Stimulated activated CD8-positive, alpha-beta memory T cell treated with anti-CD3 and anti-CD28 coated beads, Interleukin-7, amount 100 ng/mL, for 1 hour (primary cell): ENCODE measurements at regions not wholly inside any gene's neighbourhood (a gene's known extent, or its start where the extent isn't known, plus 50 kb on each side); places are given as distances from the start of the nearest gene placed in this dataset.
"Not testable (repeated sequence)": the region's sequence is repeated elsewhere in the genome, so short reads cannot be mapped to it uniquely, and the experiment has no call there.

Experiments used
- DNase-seq, 2 donors: peaks; one replicate each; pipeline ENCODE4 v3.0.0-alpha.2; 2020; ENCODE audit warnings: low read depth in 2 of 2

DNA sequence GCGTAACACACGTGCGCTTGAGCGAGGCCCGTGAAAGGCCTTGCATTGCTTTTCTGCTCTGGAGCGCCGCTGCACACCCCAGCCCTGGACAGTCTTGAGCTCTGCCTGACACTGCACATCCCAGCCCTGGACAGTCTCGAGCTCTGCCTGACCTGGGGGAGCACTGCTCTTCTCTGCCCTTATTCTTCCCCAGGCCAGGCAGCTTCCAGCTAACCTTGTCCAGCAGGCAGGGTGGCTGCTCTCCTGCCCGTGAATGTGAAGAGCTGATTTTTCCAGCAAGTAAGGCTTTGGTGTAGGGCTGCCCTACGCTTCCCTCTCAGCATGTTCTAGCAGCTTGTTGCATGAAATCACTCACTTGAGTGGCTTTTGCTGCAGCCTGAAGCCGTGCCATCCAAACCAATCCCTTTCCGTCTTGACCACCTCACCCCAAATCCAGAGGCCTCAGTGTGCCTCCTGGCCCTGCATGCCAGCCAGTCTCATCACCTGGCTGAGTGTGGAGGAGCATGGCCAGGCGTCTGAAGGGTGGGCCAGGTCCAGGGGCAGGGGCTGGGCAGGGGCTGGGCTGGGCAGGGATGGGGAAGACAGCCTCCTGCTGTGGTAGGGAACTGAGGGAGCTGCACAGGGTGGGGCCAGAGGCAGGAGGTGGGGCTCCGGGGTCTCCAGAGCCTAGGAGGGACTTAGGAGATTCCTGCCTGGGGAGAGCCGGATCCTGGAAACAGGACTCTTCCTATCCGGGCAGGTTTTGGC lies 89.5 kb upstream of the B3GAT1 start:
- no peak for DNase-seq

DNA sequence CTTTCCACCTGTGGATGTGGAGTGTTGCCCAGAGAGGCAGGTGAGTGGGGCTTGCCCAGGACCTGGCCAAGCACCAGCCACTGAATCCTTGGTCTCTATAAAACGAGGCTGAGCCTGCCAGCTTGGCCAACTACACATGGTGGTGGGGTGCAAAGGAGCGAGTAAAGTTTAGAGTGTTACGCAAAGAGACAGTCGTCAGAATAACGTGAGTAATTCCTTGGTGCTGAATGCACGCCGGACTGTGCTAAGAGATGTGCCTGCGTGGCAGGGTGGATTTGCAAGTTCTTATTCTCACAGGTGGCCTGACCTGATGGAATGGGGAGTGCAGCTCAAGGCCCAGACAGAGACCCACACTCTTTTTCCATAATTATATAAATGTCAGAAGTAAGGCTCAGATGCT lies 88.6 kb upstream of the B3GAT1 start:
- no peak for DNase-seq

DNA sequence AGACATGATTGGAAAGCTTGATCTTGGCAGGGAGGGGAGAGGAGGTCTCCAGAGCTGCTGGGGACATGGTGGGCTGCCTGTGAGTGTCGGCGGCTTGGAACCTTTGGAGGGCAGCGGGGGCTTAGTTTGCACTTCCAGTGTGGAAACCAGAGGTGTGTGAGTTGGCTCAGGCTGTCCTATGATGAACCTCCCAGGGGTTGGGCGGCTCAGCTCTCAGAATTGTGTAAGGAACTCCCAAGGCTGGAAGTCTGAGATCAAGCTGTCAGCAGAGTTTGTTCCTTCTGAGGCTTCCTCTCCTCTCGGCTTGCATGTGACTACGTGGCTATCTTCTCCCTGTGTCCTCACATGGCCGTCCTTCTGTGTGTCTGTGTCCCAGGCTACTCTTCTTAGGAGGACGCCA lies 87.9 kb upstream of the B3GAT1 start:
- DNase-seq, result no peak

DNA sequence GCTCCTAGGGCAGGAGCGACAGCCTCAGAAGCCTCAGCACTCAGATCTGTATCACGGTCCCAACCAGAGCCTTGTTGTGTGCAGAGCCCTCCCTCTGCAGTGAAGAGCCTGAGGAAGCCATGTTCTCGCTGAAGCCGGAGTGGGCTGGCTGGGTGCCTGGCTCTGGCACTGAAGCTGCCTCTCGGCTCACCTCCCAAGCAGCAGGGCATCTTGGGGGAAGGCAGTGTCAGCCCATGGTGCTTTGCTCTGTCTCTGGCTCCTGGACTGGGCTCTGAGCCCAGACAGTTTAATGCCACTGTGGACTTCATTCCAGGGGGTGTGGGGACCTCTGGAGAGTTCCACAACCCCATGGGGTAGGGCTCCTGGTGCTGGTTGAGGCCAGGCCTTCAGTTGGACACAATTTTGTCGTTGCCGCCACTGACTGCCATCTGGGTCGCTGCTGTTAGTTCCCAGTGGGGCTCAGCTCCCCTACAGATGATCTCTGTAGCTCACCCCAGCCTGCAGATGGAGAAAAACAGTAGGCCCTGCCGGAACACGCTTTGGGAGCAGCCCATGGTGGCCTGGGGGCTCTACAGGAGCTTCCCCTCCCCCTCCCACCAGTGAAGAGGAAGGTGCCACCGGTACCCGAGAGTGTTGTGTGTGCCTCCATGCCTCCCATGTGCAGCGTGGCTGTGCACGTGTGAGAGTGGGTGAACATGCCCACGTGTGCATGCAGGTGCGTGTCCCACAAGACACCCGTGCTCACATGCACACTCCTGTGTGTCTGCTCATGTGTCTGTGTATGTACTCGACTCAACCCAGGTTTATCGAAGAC lies 86.5 kb upstream of the B3GAT1 start:
- no peak for DNase-seq

DNA sequence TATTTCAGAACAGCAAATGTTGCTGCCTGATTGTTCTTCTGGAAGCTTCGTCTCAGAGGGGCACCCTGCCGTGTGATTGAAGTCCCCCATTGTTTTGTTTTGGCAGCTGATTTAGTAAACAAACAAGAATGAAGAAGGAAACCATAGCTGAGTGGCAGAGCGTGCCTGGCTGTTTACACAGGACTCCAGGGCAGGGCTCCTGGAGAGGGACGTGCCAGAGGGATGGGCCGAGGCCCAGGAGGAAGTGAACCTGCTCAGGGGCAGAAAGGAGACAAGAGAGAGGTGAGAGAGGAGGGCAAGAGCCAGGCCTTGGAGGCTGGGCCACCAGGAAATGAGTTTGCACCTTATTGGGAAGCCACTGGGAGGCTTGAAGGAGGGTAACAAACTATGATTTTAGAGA lies 85.5 kb upstream of the B3GAT1 start:
- DNase-seq, result no peak

DNA sequence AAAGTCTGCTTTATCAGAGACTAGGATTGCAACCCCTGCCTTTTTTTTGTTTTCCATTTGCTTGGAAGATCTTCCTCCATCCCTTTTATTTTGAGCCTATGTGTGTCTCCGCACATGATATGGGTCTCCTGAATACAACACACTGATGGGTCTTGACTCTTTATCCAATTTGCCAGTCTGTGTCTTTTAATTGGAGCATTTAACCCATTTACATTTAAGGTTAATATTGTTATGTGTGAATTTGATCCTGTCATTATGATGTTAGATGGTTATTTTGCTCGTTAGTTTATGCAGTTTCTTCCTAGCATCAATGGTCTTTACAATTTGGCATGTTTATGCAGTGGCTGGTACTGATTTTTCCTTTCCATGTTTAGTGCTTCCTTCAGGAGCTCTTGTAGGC lies 84.0 kb upstream of the B3GAT1 start:
- DNase-seq, result not testable (repeated sequence)

DNA sequence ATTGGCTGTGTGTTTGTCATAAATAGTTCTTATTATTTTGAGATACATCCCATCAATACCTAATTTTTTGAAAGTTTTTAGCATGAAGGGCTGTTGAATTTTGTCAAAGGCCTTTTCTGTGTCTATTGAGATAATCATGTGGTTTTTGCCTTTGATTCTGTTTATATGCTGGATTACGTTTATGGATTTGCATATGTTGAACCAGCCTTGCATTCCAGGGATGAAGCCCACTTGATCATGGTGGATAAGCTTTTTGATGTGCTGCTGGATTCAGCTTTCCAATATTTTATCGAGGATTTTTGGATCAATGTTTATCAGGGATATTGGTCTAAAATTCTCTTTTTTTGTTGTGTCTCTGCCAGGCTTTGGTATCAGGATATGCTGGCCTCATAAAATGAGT lies 82.4 kb upstream of the B3GAT1 start:
- DNase-seq, result not testable (repeated sequence)

DNA sequence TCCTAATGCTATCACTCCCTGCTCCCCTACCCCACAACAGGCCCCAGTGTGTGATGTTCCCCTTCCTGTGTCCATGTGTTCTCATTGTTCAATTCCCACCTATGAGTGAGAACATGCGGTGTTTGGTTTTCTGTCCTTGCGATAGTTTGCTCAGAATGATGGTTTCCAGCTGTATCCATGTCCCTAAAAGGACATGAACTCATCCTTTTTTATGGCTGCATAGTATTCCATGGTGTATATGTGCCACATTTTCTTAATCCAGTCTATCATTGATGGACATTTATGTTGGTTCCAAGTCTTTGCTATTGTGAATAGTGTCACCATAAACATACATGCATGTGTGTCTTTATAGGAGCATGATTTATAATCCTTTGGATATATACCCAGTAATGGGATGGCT lies 80.4 kb upstream of the B3GAT1 start:
- not testable (repeated sequence) for DNase-seq

DNA sequence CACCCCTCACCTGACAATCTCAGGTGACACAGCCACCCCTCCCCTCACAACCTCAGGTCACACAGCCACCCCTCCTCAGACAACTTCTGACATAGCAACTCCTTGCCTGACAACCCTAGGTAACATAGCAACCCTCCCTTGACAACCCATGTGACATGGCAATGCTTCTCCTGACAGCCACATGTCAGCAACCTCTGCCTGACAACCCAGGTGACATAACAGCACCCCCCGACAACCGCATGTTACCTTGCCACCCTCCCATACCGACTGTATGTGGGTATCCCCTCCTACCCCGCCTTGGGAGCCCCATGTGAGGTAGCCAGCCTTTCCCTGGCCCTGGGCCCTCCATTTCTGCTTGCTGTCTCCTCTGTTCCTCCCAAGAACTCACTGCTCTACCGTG lies 77.7 kb upstream of the B3GAT1 start:
- DNase-seq, result no peak

DNA sequence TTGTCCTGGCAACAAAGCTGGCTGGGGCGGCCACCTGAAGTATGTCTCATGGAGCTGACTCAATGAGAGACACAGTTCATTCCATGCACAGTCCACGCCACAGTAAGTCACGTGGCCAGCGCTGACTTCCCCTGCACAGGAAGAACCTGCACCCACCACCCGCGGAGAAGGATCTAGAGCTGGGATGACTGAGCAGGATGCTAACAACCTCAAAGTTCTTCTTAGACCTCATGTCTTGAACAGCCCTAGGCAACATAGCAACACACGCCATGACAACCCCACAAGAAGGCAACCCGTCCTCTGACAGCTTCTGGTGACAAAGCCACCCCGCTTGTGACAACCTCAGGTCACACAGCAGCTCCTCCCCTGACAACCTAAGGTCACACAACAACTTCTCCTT lies 76.9 kb upstream of the B3GAT1 start:
- no peak for DNase-seq

DNA sequence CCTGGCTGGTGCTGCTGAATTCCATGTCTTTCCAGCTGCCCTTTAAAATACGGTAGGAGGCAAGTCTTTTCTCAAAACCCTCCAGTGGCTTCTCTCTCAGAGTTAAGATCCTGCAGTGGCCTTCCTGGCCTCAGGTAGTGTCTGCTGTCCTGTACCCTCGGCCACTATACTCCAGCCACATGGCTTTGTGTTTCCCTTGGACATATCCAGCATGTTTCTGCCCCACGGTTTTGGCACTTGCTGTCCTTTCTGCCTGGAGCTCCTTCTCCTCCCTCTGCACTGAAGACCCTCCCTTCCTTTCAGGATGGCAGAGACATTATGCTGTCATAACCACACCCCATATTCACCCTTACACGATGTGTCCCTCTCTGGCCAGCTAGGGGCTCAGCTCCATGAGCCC lies 76.5 kb upstream of the B3GAT1 start:
- DNase-seq, result no peak

DNA sequence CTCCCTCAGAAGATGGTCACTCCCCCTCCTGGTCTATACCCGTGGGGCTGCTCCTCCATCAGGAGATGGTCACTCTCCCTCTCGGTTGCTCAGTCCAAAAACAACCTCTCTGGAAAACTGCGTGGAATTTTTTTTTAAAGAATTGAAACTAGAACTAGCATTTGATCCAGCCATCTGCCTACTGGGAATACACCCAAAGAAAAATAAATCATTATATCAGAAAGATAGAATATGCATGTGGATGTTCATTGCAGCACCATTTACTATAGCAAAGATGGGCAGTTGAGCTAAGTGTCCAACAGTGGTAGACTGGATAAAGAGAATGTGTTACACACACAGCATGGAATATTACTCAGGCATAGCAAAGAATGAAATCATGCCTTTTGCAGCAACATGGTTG lies 75.7 kb upstream of the B3GAT1 start:
- no peak for DNase-seq

DNA sequence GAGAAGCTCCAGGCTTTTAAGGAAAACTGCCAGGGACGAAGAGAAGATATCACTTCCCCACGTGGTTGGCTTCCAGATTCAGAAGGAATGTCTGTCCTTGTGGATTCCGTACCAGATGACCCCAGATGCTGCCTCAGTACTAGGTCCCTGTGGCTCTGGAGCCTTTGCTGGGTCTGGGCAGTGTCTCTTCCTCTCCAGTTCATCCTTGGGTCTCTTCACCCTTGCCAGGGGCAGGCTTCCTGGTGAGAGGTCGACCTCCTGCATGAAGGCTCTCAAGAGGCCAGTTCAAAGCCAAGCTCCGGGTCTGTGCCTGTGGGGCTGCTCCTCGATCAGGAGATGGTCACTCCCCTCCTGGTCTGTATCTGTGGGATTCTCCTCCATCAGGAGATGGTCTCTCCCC lies 74.7 kb upstream of the B3GAT1 start:
- DNase-seq, result no peak

DNA sequence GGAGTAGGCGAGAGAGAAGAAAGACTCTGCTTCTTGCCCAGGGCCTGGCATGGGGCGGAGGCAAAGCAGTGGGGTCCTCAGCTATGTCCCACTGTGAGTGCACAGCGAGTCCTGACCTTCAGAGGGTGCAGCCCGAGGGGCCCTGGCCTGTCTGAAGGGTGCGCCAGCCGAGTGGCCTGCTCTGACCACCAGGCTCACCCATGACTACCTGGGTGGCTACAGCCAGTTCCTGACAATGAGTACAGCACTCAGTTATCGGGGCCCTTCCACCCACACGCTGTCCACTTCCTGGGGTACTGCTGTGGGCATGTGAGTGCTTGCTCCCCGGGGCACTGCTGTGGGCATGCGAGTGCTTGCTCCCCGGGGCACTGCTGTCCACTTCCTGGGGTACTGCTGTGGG lies 74.1 kb upstream of the B3GAT1 start:
- DNase-seq, result no peak

DNA sequence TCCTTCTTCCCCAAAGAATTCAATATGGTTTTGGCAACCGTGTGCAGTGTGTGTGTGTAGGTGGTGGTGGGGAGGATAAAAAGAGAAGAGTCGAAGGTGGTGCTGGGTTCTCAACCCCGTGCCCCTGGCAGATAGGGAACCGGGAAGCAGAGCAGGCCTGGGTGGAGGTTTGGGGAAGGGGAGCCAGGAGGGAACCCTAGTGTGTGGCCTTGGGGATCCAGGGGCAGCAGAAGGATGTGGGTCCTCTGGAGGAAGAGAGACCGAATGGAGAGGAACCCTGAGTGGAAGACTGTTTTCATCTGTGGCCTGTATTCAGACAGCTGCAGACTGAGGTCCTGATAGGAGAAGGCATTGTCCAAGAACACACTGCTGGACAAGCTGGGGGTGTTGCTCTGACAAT lies 73.3 kb upstream of the B3GAT1 start:
- DNase-seq, result no peak

DNA sequence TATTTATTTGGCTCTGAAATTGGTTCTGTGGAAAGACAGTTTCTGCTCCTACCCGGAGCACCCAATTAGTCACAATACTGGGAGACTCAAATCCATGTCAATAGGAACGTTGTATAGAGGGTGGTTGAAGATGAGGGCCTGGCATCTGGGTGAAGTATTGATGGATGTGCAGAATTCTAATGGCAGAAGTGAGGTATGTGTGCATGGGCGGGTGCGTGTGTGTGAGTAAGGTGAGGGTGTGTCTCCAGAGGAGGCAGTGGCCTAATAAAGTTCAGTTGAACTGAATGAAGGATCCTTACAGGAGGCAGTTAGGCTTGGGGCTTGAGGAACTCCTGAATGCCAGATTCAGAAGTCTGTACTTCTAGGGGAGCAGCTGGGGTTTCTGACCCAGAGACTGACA lies 71.8 kb upstream of the B3GAT1 start:
- no peak for DNase-seq

DNA sequence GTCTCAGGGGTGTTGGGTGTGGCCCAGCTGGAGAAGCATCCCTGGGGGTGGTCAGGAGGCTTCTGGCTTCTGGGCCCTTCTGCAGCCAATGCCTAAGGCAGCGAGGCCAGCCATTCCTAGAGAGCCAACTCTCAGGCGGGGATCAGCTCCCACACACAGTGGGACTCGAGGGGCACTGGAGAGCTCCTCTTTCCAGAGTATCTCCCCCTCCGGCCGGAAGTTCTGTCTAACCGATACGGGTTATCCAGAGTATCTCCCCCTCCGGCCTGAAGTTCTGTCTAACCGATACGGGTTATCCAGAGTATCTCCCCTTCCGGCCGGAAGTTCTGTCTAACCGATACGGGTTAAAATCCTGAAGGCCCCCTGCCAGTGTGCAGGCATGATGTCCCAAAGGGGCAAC lies 71.2 kb upstream of the B3GAT1 start:
- DNase-seq, result no peak

DNA sequence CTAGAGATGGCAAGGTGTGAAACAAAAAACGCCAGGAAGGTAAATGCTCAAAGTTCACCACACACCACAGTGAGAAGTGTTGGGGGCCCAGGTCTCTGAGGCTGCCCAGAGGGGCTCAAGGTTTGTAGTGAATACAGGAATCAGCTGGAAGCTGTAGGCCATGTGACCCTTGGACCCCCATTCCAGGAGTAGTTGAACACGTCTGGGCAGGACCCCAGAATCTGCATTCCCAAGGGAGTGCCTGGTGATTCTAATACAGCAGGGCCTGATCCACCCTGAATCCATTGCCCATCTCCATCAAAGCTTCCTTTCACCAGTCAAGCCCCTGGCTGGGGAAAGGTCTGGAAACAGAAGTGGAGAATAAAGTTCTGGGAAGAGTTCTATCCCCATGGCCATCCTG lies 70.8 kb upstream of the B3GAT1 start:
- DNase-seq, result no peak

DNA sequence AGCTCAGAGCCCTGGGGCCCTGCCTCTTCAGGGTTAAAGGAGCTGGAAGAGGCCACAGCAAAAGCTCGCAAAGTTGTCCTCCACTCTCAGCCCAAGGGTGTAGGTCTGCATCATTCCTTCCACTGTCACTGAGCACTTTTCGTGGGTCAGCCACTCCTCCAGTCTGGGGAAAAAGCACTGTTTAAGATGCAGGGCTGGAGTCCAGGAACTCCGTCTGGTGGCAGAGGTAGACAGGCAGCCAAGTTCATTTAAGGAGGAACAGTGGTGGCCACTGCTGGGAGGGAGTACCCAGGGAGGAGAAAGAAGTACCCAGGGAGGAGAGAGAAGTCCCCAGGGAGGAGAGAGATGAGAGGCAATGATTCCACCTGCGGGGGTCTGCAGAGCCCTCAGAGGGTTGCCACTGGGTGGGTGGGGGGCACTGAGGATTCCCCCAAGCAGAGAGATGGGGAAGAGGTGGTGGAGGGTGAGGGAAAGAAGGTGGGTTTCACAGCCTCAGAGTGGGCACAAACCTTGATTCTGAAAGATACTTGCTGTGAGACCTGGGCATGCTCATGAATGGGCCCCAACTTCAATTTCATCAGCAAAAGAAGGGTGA lies 70.0 kb upstream of the B3GAT1 start:
- no peak for DNase-seq

DNA sequence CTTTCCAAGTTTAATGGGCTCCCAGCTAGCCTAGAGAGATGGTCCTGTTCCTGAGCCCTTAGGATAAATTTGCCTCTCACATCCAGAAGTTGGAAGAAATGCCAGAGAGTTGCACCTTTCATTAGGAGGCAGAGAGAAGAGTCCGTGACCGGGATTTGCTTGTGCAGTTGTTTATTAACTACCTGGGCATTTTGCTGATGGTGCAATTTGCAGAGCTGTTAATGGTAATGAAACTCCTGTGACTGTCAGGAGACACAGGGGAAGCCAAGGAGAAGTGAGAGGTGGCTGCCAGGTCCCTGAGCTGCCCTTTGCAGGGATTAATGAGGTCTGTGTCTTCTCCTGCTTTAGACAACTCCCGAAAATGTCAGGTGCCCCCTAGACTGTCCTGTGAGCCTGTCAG lies 69.1 kb upstream of the B3GAT1 start:
- DNase-seq, result no peak

DNA sequence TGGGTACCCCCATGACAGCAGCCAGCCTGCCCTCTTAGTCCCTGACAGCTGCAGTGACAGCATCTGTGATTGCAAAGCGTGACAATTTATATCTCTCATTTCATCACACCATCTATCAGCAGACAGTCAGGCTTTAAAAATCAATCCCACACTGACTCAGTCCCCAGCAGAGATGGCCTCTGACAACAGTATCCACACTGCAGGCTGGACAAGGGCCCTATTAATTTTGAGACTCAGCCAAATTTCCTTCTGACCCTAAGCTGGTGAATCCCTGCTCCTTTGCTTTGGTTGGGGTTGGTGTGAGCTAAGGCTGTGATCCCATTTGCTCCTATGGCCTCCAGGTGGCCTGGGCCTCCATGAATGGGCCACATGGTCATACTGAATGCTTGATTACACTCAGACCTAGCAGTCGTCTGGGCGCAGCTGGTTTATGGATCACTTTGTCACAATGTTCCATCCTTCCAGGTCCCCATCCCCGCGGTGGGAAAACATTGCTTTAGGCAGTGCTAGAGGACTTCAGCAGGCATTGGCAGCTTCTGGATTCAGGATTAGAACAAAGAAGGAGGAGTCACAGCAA lies 68.2 kb upstream of the B3GAT1 start:
- DNase-seq, result no peak

DNA sequence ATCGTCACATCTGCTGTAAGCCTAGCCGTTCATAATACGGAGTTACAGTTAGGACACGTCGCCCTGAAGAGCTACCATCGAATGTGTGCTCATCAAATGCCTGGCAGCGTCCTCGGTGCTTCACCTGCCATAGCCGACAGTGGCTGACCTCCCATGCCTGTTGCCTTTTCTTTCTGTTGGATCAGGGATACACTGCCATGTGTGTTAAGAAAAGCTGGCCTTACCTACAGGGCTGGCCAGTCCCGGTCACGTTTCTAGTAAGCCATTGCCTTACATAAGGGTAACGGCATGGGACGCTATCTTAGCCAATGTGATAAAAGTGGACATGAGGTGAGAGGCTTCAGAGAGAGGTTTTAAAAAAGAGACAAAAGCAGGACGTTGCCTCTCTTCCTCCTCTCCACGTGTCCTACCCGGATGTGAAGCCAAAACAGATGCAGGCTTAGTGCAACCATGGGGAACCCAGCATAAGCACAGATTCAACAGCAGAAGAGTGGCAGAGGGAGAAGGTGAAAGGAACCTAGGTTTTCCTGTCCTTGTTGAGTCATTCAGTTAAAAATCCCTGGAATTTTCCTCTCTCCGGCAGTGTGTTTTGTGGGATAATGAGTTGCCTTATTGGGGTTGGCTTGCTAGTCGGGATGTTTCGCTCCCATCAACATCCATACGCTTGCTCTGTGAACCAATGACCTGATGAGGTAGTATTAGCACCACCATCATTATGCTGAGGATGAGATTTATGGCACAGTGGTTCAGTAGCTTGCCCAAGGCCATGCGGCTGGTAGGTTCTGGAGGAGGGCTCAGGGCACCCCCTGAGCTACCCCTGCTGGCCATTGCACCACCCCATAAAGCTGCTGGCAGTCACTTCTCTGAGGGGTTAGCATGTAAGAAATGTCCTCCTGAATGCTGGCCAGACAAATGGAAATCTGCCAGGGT lies 67.4 kb upstream of the B3GAT1 start:
- DNase-seq, result no peak
